ENCODE measurements at regions not wholly inside any gene's neighbourhood (a gene's known extent, or its start where the extent isn't known, plus 50 kb on each side); places are given as distances from the start of the nearest gene placed in this dataset.

DNA sequence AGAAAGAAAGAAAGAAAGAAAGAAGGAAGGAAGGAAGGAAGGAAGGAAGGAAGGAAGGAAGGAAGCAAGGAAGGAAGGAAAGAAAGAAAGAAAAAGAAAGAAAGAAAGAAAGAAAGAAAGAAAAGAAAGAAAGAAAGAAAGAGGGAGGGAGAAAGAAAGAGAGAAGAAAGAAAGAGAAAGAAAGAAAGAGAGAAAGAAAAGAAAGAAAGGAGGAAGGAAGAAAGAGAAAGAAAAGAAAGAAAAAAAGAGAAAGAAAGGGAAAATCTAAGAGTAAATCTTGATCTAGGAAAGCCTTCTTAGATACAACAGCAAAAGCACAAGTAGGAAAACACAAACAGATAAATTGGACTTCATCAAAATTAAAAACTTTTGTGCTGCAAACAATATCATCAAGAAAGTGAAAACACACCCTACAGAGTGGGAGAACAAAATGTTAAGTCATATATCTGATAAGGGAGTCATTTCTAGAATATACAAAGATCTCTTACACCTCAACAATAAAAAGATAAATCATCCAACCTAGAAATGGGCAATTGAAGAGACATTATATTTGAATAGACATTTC, 116.8 kb upstream of the FGF3 start (continued):
- TF ChIP-seq SIX5 (IDR thresholded peaks at IDR 0.05; ENCODE audit: low read depth, low read length) = no peak
- no peak for TF ChIP-seq CTBP2 (IDR thresholded peaks at IDR 0.05; ENCODE audit: borderline replicate concordance, insufficient read depth, insufficient read length, low read length)
- no peak for TF ChIP-seq EGR1 (IDR thresholded peaks at IDR 0.05; ENCODE audit: borderline replicate concordance, low read depth, low read length)
- TF ChIP-seq, protein P1, sequence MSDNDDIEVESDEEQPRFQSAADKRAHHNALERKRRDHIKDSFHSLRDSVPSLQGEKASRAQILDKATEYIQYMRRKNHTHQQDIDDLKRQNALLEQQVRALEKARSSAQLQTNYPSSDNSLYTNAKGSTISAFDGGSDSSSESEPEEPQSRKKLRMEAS (IDR thresholded peaks at IDR 0.05) = no peak
